WI38 (cell line): ENCODE measurements at regions not wholly inside any gene's neighbourhood (a gene's known extent, or its start where the extent isn't known, plus 50 kb on each side); places are given as distances from the start of the nearest gene placed in this dataset.

Experiments
- H3K4me3 ChIP-seq: 2 replicates; pipeline ENCODE4 v1.5.1; 2011; ENCODE audit warnings: low read depth, mild to moderate bottlenecking, control low read depth, low read length
- CTCF ChIP-seq: IDR thresholded peaks from 2 replicates; pipeline ENCODE4 v1.5.1; 2012; ENCODE audit warnings: low read depth, mild to moderate bottlenecking, control low read depth, low read length

DNA sequence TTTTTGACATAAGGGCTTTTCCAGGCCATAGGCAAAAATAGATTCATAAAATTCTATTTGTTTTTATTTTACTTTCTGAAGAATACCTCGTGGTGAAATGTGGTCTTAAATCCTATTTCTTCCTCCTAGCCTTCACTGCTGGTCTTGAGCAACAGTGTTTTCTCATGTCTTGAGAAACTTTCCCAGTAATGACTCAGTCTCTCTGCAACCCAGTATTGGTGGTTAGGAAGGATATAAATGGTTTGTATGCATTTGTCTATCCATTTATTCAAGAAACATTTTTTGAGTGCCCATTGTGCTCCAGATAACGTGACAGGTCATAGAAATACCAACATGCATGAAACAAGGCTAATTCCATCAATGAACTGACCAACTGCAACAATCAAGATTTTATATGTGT lies 213.9 kb downstream of the TMEM114 start:
- H3K4me3 ChIP-seq = no peak overlapping the region

DNA sequence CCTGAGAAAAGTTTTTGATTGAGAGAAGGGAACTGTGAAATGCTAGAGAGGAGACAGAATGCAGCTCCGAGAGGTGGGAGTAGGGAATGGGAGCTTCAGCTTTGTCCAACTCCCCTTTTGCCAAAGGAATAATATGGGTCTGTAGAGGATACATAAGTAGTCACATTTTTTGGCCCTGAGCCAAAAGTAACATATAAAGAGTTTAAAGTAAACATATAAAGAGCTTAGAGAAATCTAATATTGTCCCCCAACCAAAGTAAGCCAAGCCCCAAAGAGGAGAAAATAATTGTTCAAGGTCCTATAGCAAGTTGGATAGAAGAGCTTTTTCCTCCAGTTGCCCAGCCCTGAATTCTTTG lies 215.1 kb downstream of the TMEM114 start:
- no peak overlapping the region for H3K4me3 ChIP-seq
- TF ChIP-seq CTCF = no peak

More for the DNA sequence above, 213.9 kb downstream of the TMEM114 start:
- TF ChIP-seq CTCF = no peak

GRCh38 chr16:8374586-8375231 lies 215.6 kb downstream of the TMEM114 start:
- no peak for TF ChIP-seq CTCF
- no peak overlapping the region for H3K4me3 ChIP-seq

GRCh38 chr16:8373676-8374431 lies 216.5 kb downstream of the TMEM114 start:
- no peak for TF ChIP-seq CTCF
- H3K4me3 ChIP-seq = no peak overlapping the region

DNA sequence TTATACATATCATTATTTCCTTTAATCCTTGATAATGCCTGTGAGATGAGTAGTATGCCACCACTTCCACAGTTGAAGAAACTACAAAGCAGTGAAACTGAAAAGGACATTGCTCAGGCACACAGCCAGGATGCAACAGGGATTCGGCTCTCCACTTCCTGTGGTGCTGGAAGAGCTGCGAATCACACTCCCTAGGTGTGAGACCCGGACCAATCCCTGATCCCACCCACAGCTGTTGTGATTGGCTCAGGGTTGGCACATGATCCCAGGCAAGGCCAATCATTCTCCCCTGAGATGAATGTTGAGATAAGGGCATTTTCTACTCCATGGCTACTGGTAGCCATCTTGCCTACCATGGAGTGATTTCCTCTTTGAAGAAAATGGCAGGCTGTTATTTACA lies 218.2 kb downstream of the TMEM114 start:
- no peak overlapping the region for H3K4me3 ChIP-seq
- TF ChIP-seq CTCF = no peak

- TF ChIP-seq CTCF = no peak
- no peak overlapping the region for H3K4me3 ChIP-seq
Measured at GRCh38 chr16:8370374-8371270, 219.7 kb downstream of the TMEM114 start.
